Colonic mucosa (tissue), 4 donors: ENCODE measurements at regions not wholly inside any gene's neighbourhood (a gene's known extent, or its start where the extent isn't known, plus 50 kb on each side); places are given as distances from the start of the nearest gene placed in this dataset.

Experiments used
- DNase-seq: peaks from one replicate; pipeline ENCODE4 v3.0.0-alpha.2; 2020
- H3K27ac ChIP-seq: fragments of 200-600 bp; one replicate; pipeline ENCODE4 v1.8.0; 2021
- H3K27me3 ChIP-seq: fragments of 200-600 bp; one replicate; pipeline ENCODE4 v1.8.0; 2021
- H3K36me3 ChIP-seq: fragments of 200-600 bp; one replicate; pipeline ENCODE4 v1.8.0; 2021
- H3K4me1 ChIP-seq: fragments of 200-600 bp; one replicate; pipeline ENCODE4 v1.8.0; 2021; ENCODE audit warnings: mild to moderate bottlenecking
- H3K4me3 ChIP-seq: fragments of 200-600 bp; one replicate; pipeline ENCODE4 v1.8.0; 2021
- H3K9ac ChIP-seq, 2 donors: one replicate each; pipeline ENCODE4 v1.7.0; 2013; ENCODE audit warnings: control low read depth in 2 of 2, low read depth in 2 of 2, low read length in 2 of 2
- H3K9me3 ChIP-seq: fragments of 200-600 bp; one replicate; pipeline ENCODE4 v1.8.0; 2021
- CTCF ChIP-seq: fragments of 200-600 bp; IDR thresholded peaks from one replicate; pipeline ENCODE4 v1.8.0; 2022; ENCODE audit warnings: antibody characterized with exemption, mild to moderate bottlenecking
- intact Hi-C: fragments of 100-400 bp; cut with DNase I; formaldehyde crosslinking; loops from one replicate; pipeline ENCODE4 v1.14.1; 2022
- donor health status: healthy.
- donor health status: DM: no; HTN: no; CAD: no.
- donor health status: DM: no; HTN: no; CAD: no.

- DNase-seq, result no peak
- Histone ChIP-seq H3K9ac (no peak overlapping the region), H3K4me1 (no peaks in the 10 kb centered on the region), H3K27me3 (no peaks in the 10 kb centered on the region), H3K27ac (no peak overlapping the region), H3K4me3 (no peak overlapping the region), H3K36me3 (no peaks in the 10 kb centered on the region), H3K9me3 (no peaks in the 10 kb centered on the region)
- intact Hi-C loops, result no loop called here
- TF ChIP-seq CTCF, result no peak
These were observed 105.9 kb upstream of the CELF4 start for GRCh38 chr18:37671530-37671929.

GRCh38 chr18:37671119-37671518, 105.5 kb upstream of the CELF4 start:
- H3K27me3 ChIP-seq, result no peaks in the 10 kb centered on the region
- H3K36me3 ChIP-seq, result no peaks in the 10 kb centered on the region
- no peak overlapping the region for H3K9ac ChIP-seq
- no peak for DNase-seq
- no peak overlapping the region for H3K27ac ChIP-seq
- no peak overlapping the region for H3K4me3 ChIP-seq
- H3K9me3 ChIP-seq, result no peaks in the 10 kb centered on the region
- intact Hi-C loops, result no loop called here
- no peaks in the 10 kb centered on the region for H3K4me1 ChIP-seq
- TF ChIP-seq CTCF, result no peak

GRCh38 chr18:37669991-37670534, 104.5 kb upstream of the CELF4 start:
- Histone ChIP-seq H3K4me3 (no peak overlapping the region), H3K27me3 (no peaks in the 10 kb centered on the region), H3K27ac (no peak overlapping the region), H3K9ac (no peak overlapping the region), H3K9me3 (no peaks in the 10 kb centered on the region), H3K4me1 (no peaks in the 10 kb centered on the region), H3K36me3 (no peaks in the 10 kb centered on the region)
- no peak for DNase-seq
- no peak for TF ChIP-seq CTCF
- intact Hi-C loops, result no loop called here

- no peaks in the 10 kb centered on the region for H3K36me3 ChIP-seq
- no peak overlapping the region for H3K9ac ChIP-seq
- intact Hi-C loops, result no loop called here
- H3K27ac ChIP-seq, result no peak overlapping the region
- H3K27me3 ChIP-seq, result no peaks in the 10 kb centered on the region
- DNase-seq, result no peak
- H3K4me3 ChIP-seq, result no peak overlapping the region
- no peaks in the 10 kb centered on the region for H3K9me3 ChIP-seq
- no peaks in the 10 kb centered on the region for H3K4me1 ChIP-seq
- no peak for TF ChIP-seq CTCF
These were observed 103.6 kb upstream of the CELF4 start for GRCh38 chr18:37668971-37669747.

- H3K9me3 ChIP-seq, result no peaks in the 10 kb centered on the region
- H3K4me3 ChIP-seq, result no peak overlapping the region
- H3K27me3 ChIP-seq, result no peaks in the 10 kb centered on the region
- no peak overlapping the region for H3K9ac ChIP-seq
- H3K4me1 ChIP-seq, result no peaks in the 10 kb centered on the region
- no peak for DNase-seq
- no peak for TF ChIP-seq CTCF
- no peaks in the 10 kb centered on the region for H3K36me3 ChIP-seq
- no peak overlapping the region for H3K27ac ChIP-seq
- intact Hi-C loops, result no loop called here
These were observed 102.2 kb upstream of the CELF4 start for GRCh38 chr18:37667836-37668235.
